ENCODE measurements at regions not wholly inside any gene's neighbourhood (a gene's known extent, or its start where the extent isn't known, plus 50 kb on each side); places are given as distances from the start of the nearest gene placed in this dataset.

- 89% methylated on average over 10 of the region's 15 CpGs for WGBS (ENCODE audit: missing lambda C conversion rate)
- DNase-seq (ENCODE audit: low read depth in 1 of 2, low spot score in 1 of 2), result no peak
- no peak for FAIRE-seq
- CTCF ChIA-PET, result interaction anchor here (0.6 kb wide), 1 partner anchor 11 kb away, joined by 3 read pairs; no protein-coding TSS in a partner anchor
- POLR2A ChIA-PET, result no interaction called here
- TF ChIP-seq RARB (CRISPR knock-in tag; IDR thresholded peaks at IDR 0.05) (no peak), EP300 (IDR thresholded peaks at IDR 0.05) (no peak), REST (IDR thresholded peaks at IDR 0.05) (no peak), ZC3H11A (IDR thresholded peaks at IDR 0.05) (no peak), CBX2 (IDR thresholded peaks at IDR 0.05; ENCODE audit: borderline replicate concordance, low read depth) (no peak), HOXA7 (CRISPR knock-in tag; IDR thresholded peaks at IDR 0.05) (no peak), TFCP2L1 (CRISPR knock-in tag; IDR thresholded peaks at IDR 0.05) (no peak), EHF (CRISPR knock-in tag; IDR thresholded peaks at IDR 0.05) (no peak), GATA3 (IDR thresholded peaks at IDR 0.05; ENCODE audit: borderline replicate concordance) (no peak), CHD4 (IDR thresholded peaks at IDR 0.05; ENCODE audit: borderline replicate concordance) (no peak), ZFP36 (IDR thresholded peaks at IDR 0.05; ENCODE audit: borderline replicate concordance, partially characterized antibody) (no peak), PBX3 (IDR thresholded peaks at IDR 0.05) (no peak), TP53 (CRISPR knock-in tag; IDR thresholded peaks at IDR 0.05) (no peak), ZNF302 (CRISPR knock-in tag; IDR thresholded peaks at IDR 0.05) (no peak), FOSB (CRISPR knock-in tag; IDR thresholded peaks at IDR 0.05) (no peak), RNF2 (IDR thresholded peaks at IDR 0.05; ENCODE audit: borderline replicate concordance, low read depth) (no peak), USF2 (IDR thresholded peaks at IDR 0.05) (no peak), HMGXB4 (CRISPR knock-in tag; IDR thresholded peaks at IDR 0.05; ENCODE audit: borderline replicate concordance) (no peak)
- Histone ChIP-seq H3K9me3 (0 out of 3 replicates have a peak, but pooled peaks cover 2% of the 10 kb centered on the region), H3K4me1 (no peaks in the 10 kb centered on the region), H3K4me2 (no peak overlapping the region), H3K27ac (no peak overlapping the region), H3K4me3 (no peak overlapping the region)
- ATAC-seq, result no peak
Observed at GRCh38 chr19:5261156-5261890, 79.3 kb downstream of the PTPRS start.

GRCh38 chr19:5260381-5260967, 80.1 kb downstream of the PTPRS start:
- Histone ChIP-seq H3K4me3 (no peak overlapping the region), H3K9me3 (0 out of 3 replicates have a peak, but pooled peaks cover 3% of the 10 kb centered on the region), H3K4me1 (no peaks in the 10 kb centered on the region), H3K4me2 (no peak overlapping the region), H3K27ac (no peak overlapping the region; a peak in 1 of 6 replicates)
- CTCF ChIA-PET, result no interaction called here
- ATAC-seq, result no peak
- 92% methylated on average over 14 of the region's 20 CpGs for WGBS (ENCODE audit: missing lambda C conversion rate)
- DNase-seq (ENCODE audit: low read depth in 1 of 2, low spot score in 1 of 2), result no peak
- POLR2A ChIA-PET, result no interaction called here
- no peak for FAIRE-seq
- TF ChIP-seq PHF8 (IDR thresholded peaks at IDR 0.05; ENCODE audit: borderline replicate concordance, low read depth) (no peak), ZSCAN20 (CRISPR knock-in tag; IDR thresholded peaks at IDR 0.05) (no peak), PBX3 (IDR thresholded peaks at IDR 0.05) (no peak), POLR2A (IDR thresholded peaks at IDR 0.05; ENCODE audit: low read length) (no peak), HMGXB4 (CRISPR knock-in tag; IDR thresholded peaks at IDR 0.05; ENCODE audit: borderline replicate concordance) (no peak), ELK1 (IDR thresholded peaks at IDR 0.05; ENCODE audit: low read depth, low read length) (no peak), MAZ (IDR thresholded peaks at IDR 0.05; ENCODE audit: borderline replicate concordance, low read depth, low read length) (no peak), MAX (IDR thresholded peaks at IDR 0.05) (no peak)

All from A549 (cell line).